ENCODE measurements at regions not wholly inside any gene's neighbourhood (a gene's known extent, or its start where the extent isn't known, plus 50 kb on each side); places are given as distances from the start of the nearest gene placed in this dataset.

DNA sequence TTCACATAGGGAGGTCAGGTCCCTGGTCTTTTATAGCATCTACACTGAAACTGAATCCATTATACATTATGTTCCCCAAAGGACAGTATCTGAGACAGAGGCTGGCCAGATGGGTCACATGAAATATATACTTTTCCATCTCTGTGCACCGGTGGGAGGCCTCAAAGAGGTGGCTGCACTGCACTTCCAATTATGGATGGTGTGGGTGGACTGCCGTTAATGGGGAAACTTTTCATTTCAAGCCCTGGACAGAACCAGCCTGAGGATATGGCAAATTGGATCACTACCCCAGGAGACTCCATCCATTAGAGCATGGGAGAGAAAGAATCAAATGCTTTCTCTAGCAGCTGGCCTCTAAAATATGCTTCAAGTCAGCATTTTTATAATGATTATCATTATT, 280.5 kb upstream of the OPRM1 start:
- TF ChIP-seq GATA3 (IDR thresholded peaks at IDR 0.05; ENCODE audit: low read depth, low read length), result no peak
- no peak for TF ChIP-seq GATA2 (IDR thresholded peaks at IDR 0.05; ENCODE audit: low read depth, low read length)

All from SH-SY5Y (cell line).